Activated effector memory CD4-positive, alpha-beta T cell treated with anti-CD3 and anti-CD28 coated beads, Interleukin-2, amount 50 U/mL, for 16 hours (primary cell): ENCODE measurements at regions not wholly inside any gene's neighbourhood (a gene's known extent, or its start where the extent isn't known, plus 50 kb on each side); places are given as distances from the start of the nearest gene placed in this dataset.
"Not testable (repeated sequence)": the region's sequence is repeated elsewhere in the genome, so short reads cannot be mapped to it uniquely, and the experiment has no call there.

Source experiments
- DNase-seq: peaks from one replicate; pipeline ENCODE4 v3.0.0-alpha.2; 2020

DNA sequence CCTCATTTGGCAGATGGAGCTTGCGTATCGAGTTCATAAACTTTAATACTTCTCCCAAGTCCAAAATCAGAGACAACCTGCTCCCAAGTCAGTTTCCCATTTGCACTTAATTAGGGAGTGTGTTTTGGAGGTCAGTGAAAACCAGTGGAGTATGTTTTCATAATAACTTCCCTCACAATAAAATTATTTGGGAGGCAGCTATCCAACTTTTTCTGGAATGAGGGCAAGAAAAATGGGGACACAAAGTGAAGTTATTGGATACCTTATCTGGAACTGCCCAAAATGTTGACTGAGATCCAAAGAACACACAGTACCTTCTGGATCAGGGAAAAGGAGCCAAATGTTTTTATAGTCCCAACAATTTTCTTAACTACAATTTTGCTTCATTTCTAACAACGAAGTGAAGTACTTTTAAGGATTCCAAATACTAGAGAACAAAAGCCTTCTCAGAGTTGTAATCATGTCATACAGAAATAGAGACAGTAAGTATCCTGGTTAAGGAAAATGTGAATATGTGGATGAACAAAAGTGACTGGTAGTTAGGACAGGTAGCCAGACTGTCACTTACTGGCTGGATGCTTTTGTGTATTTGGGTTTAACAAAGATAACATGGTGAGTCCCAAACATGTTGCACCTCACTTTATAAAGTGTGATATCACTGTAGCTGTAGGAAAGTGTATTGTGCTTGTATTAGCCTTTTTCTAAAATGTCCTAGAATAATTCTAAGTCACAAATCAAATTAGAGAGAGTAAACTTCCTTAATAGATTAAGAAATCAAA, 325.0 kb downstream of the HLX start:
- no peak for DNase-seq

DNA sequence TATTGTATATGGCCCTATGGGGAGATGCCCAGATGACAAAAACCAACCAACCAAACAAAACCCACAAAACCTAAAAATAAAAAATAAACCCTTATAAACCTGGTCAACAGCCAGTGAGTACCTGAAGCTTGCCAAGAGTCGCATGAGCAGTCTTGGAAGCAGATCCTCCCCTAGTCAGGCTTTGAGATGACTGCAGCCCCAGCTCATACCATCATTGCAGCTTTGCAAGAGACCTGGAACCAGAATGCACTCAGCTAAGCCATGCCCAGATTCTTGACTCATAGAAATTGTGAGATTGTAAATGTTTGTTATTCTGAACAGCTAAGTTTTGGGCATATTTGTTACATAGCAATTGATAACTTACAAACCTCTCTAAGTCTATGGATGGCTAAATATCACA, 326.8 kb downstream of the HLX start:
- DNase-seq, result no peak

DNA sequence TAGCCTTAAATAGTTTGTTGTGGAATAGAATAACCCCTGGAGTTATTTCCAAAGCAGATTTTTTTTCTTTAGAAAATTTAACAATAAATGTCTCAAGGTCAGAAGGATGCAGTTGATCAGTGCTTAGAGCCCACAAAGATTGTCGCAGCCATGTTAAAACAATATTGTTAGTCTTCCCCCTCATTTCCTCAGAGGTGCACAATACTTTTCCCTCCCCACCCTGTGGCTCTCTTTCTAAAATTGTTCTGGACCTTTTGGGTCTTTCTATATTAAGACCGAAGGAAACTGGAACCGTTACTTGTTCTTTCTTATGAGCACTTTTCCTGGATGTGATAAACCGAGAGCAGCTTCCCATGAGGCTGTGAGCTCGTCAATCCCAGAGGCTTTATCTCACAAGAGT, 333.7 kb downstream of the HLX start:
- DNase-seq, result no peak

DNA sequence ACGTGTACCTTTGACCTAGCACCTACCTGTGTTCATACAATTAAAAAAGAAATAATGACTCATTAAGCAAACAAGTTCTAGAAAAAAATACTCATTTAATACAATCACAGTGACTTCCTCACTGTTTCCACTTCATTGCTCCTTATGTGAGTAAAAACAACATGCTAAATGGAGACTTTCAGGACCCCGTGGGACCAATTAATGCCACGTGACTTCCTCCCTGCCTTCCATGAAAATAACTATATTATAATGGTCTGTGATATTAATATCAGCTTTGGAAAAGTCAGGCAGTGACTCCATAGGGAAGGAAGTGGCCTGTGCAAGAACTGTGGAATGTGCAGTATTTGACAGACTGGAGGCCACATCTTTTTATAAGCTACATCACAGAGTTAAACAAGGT, 337.8 kb downstream of the HLX start:
- DNase-seq, result no peak

DNA sequence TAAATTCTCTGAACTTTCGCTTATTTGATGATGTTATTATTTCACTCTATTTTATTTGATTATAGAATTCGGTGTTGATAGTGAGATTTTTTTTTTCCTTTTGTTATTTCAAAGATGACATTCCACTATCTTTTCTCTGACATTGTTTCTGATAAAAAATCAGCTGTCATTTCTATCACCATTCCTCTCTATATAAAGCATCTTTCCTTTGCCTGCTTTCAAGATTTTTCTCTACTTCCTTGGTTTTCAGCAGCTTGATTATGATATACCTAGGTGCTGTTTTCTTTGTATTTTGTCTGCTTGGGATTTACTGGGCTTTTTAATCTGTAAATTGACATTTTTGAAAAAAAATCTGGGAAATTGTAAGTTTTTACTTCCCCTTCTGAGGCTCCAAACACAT, 344.0 kb downstream of the HLX start:
- DNase-seq, result no peak

DNA sequence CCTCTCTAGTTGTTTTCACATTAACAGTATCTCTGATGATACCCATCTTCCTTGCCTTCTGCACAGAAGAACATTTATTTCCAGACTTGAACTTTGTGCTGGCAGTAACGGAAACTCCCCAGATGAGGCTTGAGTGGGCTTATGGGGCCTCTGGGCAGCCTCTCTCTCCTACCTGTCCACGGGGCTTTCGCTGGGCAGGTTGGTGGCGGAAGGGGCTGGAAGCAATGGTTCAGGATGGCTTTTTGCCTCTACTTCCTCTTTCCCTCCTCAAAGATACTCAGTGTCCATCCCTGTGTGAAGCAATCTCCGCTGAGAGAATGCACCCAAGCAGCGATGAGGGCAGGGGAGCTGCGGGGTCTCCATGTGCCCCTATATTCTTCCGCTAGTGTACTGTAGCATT, 348.2 kb downstream of the HLX start:
- no peak for DNase-seq

DNA sequence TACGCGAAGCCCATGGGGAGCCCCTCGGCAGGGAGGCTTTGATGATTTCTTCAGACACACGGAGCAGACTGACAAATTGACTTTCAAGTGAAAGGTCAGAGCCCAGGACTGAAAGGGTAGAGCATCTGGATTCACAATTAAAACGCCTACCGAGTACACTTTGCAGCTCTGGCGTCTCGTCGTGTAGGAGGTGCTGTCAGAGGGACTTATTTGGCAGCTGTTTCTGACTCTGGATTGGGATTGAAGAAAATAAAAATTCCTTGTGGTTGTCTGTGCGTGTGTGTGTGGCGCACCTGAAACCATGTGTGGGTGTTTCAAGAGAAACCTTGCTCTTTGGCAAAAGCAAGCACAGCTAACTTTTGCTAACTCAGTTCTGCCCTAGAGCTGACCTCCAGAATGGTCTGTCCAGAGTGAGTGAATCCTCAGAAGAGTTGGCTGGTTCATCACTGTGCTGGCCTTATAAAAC, 348.7 kb downstream of the HLX start:
- DNase-seq, result no peak

DNA sequence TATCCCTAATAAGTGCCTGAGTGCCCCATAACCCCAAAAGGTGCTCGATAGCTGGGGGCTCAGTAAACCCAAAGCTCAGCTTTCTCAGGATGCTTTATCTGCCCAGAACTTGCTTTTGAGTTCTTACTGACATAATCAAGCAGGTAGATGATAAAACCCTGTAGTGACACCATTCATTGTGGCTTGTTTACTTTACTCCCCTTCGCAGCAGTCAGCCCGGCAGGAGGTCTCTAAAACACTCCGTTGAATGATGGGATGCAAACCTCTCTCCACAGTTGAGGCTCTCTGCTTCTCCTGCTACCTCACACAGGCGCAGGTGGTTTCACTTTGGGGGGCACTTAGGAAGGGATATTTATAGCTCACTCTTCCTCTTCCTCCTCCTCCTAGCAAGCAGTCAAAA, 349.4 kb downstream of the HLX start:
- no peak for DNase-seq

DNA sequence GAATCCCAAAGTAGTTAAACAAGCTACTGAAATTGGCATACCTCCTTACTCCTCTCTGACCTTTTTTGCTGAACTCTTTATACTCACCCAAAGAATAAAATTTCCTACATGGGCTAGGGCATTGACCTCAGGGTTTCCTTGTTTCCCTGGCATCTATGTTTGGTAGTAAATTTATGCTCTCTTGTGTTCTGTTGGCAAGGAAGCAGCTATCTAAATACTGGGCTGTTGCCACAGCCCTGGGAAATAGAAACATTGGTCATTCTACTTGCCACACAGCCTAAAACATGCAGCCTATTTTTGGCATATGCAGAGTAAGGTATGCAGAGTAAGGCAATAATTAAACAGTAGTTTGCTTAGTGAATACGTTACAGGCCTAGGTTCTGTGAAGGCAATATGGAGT, 351.4 kb downstream of the HLX start:
- no peak for DNase-seq

DNA sequence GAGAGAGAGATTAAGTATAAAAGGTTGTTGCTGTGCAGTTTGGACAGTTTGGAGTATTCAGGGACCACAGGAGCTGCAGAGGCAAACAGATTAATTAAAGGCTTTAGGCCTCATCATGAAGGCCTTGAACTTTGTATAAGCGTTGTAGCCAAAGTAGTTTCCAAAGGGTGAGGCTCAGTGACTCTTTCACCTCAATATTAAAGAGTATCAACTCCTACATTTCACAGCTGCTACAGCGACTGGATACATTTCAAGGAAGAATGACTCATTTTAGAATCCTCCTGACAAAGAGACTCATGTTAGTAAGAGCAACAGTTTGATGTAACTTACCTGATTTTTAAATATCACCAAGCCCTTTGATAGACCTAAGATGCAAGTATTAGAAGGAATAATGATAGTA, 355.5 kb downstream of the HLX start:
- DNase-seq, result no peak

DNA sequence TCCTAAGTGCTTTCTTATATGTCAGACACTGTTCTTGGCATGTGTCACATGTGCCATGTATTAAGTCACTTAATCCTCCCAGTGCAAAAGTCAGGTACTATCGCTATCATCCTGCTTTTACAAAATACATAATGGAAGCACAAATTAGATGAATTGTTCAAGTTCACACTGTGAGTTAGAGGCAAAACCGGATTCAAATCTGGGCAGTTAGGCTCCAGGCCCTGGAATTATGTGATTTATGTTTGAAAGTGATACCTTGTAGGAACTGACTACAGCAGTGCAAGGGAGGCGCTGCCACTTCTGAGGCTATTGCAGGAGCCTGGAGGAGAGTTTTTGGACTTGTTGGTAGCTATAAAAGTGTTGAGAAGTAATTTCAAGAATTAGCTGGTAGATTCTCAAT, 358.3 kb downstream of the HLX start:
- no peak for DNase-seq

DNA sequence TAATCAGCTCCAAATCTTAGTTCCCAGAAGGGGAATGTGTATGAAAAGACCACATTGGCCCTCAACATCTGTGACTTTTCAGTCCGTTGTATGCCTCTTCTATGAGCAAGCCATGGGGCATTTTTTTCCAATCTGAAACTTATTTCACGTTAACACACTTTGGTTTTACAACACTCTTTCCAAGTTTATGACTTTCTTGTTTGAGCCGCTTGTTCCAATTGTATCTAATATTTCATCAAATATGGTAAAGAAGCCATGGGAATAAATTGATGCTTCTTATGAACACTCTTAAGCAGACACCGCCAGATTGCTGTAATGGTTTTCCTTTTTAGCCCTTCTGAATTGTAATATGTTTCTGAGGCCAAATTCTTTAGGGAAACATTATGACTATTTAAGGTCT, 359.9 kb downstream of the HLX start:
- DNase-seq, result no peak

DNA sequence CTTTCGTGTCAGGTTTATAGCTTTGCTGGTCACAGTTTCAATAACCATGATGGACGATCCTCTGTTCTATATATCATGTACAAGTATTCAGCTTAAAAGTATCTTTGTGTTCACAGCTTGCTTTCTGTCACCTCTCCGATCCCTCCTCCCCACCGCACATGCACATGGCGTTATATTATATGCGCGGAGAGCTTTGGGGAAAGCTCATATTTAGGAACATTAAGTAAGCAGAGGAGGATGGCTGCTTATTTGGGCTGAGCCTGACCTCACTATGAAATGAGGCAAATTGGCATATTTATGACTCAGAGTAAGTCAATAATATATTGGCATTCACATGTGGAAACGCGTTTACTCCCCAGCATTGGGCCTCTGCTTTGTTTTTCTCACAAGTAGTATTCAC, 360.5 kb downstream of the HLX start:
- DNase-seq, result no peak

DNA sequence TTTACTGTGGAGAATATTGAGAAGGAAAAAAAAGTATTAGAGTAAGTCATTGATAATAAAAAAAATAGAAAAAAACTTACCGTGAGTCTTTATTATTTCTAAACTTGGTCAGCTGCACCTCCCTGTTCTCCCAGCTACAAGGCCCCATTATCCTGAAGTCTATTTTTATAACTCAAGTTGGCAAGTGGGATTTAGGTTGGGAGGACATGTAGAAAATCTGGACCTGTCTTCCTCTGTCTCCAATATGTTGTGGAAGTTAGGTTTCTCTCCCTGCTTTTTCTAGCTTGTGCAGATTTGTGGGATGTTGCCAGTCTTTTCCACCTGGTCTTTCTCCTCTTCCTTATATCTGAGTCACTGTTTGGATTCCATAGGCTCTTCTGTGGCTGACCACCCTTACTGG, 361.4 kb downstream of the HLX start:
- DNase-seq, result no peak

DNA sequence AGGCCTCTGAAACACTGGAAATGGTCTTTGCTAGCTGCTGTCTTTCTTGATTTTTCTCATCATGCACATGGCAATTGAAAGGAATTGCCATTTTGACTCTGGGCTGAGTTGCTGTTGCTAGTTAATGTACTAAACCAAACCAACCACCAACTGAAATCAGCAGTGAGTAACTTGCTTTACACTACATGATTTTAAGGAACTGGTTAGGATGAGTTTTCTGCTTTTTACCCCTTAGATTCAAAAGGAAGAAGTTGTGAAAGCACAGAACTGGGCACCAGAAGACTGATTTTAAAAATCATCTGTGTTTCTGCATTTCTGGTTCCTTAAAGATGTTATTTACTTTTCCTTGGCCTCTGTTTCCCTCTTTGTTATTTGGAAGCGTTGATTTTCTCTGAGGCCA, 361.9 kb downstream of the HLX start:
- DNase-seq, result no peak

DNA sequence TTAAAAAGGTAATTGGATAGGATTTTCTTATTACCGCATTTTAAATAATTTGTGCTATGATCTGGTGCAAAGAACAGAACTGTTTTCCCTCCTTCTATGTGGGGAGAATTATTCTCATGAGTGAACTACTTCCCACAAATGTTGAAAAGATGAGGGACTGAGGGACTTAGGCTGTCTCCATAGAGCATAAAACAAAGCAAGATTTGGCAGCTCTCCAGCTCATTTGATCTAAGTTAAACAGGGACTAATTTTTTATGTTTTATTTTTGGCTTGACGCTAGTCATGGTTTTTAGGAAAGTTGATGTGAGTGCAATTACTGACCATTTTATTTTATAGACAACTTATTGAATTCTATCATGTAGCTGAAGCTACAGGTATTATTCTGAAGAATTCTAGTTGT, 362.3 kb downstream of the HLX start:
- no peak for DNase-seq

DNA sequence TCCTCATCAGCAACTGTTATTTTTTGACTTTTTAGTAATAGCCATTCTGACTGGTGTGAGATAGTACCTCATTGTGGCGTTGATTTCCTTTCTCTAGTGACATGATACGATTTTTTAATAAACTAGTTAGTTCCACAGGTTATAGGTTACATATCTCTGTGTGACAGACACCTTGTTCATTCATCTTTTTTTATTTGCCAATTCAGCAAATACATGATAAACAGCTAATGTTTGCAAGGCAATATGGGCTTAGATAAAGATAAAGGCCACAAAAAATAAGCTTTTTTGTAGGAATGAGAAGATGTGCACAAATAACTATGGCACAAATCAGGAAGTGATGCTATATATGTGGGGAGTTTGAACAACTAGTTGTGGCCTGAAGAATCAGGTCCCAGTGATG, 366.8 kb downstream of the HLX start:
- no peak for DNase-seq

DNA sequence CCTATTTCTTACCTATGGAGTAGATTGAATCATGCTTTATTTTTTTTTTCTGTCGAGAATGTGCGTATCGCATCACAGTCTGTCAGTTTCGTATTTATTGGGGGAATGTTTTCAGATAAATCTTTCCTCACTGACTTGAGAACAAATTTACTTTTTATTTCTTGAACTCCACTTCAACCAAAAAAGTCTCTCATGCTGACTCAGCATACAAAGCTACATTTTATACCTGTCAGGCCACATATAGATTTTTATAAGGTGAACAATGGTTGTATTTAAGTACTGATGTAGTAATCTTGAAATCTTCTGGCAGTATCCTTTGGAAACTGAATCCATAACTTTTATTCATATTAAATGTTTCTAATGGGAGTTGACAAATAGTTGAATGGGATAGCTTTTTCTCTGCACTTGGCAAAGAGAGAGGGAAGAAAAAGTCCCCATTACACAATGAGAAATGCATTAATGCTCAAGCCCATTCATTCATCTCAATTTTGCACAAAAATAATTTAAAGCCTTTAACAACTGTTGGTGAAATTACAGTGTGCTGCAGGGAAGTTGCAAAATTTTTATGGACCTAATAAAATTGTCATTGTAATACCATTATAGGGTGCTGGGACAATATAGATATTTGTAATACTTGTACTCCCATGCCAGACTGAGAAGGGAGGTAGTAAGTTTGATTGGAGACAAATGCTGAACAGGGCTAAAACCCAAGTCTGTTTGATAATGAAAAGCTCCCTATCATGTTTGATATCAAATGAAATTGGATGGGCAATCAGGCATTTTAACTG, 367.6 kb downstream of the HLX start:
- DNase-seq, result no peak

DNA sequence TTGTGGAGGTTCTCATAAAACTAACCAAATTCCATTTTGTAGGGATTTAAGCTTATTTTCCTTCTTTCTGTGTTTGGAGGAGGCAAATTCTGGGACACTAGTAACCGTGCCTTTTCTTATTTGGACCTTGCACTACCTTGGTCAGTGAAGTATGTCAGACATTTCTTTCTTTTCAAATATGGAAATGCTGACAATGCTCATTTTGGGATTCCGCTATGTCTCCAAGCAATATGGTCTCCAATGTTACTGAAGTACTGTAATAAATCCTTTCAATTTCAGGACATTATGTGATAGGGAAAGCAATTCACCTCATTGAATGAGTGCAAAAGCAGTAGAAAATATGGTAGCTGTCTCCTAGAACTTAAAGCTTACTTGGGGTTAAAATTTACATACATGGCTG, 372.3 kb downstream of the HLX start:
- DNase-seq, result no peak

DNA sequence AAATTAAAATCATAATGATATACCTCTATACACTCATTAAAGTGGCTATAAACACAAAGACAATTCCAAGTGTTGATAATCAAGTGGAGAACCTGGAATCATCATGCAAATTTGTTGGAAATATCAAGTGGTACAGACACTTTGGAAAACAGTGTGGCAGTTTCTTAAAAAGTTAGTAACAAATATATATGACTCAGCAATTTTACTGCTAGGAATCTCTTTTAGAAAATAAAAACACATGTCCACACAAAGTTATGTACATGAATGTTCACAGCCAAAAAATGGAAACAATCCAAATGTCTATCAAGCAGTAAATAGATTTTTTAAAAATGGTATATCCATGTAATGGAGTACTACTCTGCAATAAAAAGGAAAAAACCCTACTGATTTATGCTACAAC, 375.6 kb downstream of the HLX start:
- DNase-seq, result no peak

DNA sequence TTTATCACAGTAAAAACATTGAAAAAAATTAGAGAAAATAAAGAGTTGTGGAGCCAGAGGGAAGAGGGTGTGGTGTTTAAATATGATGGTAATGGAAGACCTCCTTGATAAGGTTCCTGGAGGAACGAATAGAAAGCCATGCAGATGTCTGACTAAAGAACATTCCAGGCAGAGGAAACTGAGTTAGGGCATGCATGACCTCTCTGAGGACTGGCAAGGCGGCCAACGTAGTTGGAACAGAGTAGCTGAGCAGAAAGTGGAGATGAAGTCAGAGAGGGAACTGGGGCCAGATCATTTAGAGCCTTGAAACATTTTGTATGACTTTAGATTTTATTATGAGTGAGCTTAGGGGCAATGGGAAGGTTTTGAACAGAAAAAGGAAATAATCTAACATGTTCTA, 377.5 kb downstream of the HLX start:
- no peak for DNase-seq

DNA sequence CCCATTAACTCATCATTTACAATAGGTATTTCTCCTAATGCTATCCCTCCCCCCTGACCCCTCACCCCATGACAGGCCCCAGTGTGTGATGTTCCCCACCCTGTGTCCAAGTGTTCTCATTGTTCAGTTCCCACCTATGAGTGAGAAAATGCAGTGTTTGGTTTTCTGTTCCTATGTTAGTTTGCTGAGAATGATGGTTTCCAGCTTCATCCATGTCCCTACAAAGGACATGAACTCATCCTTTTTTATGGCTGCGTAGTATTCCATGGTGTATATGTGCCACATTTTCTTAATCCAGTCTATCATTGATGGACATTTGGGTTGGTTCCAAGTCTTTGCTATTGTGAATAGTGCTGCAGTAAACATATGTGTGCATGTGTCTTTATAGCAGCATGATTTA, 378.3 kb downstream of the HLX start:
- DNase-seq, result not testable (repeated sequence)

DNA sequence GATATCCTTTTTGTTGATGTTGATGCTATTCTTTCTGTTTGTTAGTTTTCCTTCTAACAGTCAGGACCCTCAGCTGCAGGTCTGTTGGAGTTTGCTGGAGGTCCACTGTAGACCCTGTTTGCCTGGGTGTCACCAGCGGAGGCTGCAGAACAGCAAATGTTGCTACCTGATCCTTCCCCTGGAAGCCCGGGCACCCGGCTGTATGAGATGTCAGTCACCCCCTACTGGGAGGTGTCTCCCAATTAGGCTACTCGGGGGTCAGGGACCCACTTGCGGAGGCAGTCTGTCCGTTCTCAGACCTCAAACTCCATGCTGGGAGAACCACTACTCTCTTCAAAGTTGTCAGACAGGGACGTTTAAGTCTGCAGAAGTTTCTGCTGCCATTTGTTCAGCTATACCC, 383.4 kb downstream of the HLX start:
- DNase-seq, result not testable (repeated sequence)
